HL-60 (cell line): ENCODE measurements at regions not wholly inside any gene's neighbourhood (a gene's known extent, or its start where the extent isn't known, plus 50 kb on each side); places are given as distances from the start of the nearest gene placed in this dataset.

Experiments used
- CTCF ChIP-seq: IDR thresholded peaks from one replicate; pipeline ENCODE4 v1.5.1; 2011; ENCODE audit warnings: low read length, control low read depth, inconsistent platforms; ENCODE audit not compliant: insufficient read depth
- GABPA ChIP-seq: IDR thresholded peaks from 2 replicates; pipeline ENCODE4 v1.6.1; 2012; ENCODE audit warnings: low read depth
- POLR2AphosphoS5 ChIP-seq: IDR thresholded peaks from 2 replicates; pipeline ENCODE4 v1.6.1; 2012; ENCODE audit warnings: low read depth
- REST ChIP-seq: IDR thresholded peaks from 2 replicates; pipeline ENCODE4 v1.6.1; 2012; ENCODE audit warnings: low read depth; ENCODE audit not compliant: insufficient replicate concordance
- SPI1 ChIP-seq: IDR thresholded peaks from 2 replicates; pipeline ENCODE4 v1.6.1; 2012; ENCODE audit warnings: low read depth, mild to moderate bottlenecking, borderline replicate concordance

GRCh38 chr17:77462090-77462489 lies 321.3 kb downstream of the SEC14L1 start:
- TF ChIP-seq CTCF, result no peak
- no peak for TF ChIP-seq POLR2AphosphoS5
- TF ChIP-seq REST, result no peak
- TF ChIP-seq SPI1, result no peak
- TF ChIP-seq GABPA, result no peak
